Ascending aorta (tissue), 2 donors: ENCODE measurements at regions not wholly inside any gene's neighbourhood (a gene's known extent, or its start where the extent isn't known, plus 50 kb on each side); places are given as distances from the start of the nearest gene placed in this dataset.

Experiments used
- DNase-seq, 2 donors: peaks; one replicate each; pipeline ENCODE4 v3.0.0-alpha.2; 2019; ENCODE audit warnings: low spot score in 2 of 2
- H3K27ac ChIP-seq, 2 donors: fragments of 200-600 bp; sonication (generic); one replicate each; pipeline ENCODE4 v1.5.1; 2016 to 2017; ENCODE audit warnings: mild to moderate bottlenecking in 1 of 2
- H3K27me3 ChIP-seq: fragments of 200-600 bp; sonication (generic); one replicate; pipeline ENCODE4 v1.5.1; 2017
- H3K36me3 ChIP-seq, 2 donors: fragments of 200-600 bp; sonication (generic); one replicate each; pipeline ENCODE4 v1.5.1; 2016
- H3K4me1 ChIP-seq, 2 donors: fragments of 200-600 bp; sonication (generic); one replicate each; pipeline ENCODE4 v1.5.1; 2016 to 2017; ENCODE audit warnings: mild to moderate bottlenecking in 1 of 2
- H3K4me3 ChIP-seq, 2 donors: fragments of 200-600 bp; sonication (generic); one replicate each; pipeline ENCODE4 v1.5.1; 2016 to 2017; ENCODE audit warnings: mild to moderate bottlenecking in 1 of 2
- H3K9me3 ChIP-seq, 2 donors: fragments of 200-600 bp; sonication (generic); one replicate each; pipeline ENCODE4 v1.5.1; 2016
- CTCF ChIP-seq, 3 experiments: fragments of 200-600 bp in 2 of 3; fragments of 450-650 bp in 1 of 3; sonication (generic) in 2 of 3; IDR thresholded peaks; one replicate each; pipeline ENCODE4 v1.5.1; 2016 to 2019; ENCODE audit warnings: antibody characterized with exemption in 3 of 3, mild to moderate bottlenecking in 1 of 3, moderate library complexity in 1 of 3
- intact Hi-C: fragments of 100-400 bp; cut with DNase I; formaldehyde crosslinking; loops from one replicate; pipeline ENCODE4 v1.15.1; 2023

DNA sequence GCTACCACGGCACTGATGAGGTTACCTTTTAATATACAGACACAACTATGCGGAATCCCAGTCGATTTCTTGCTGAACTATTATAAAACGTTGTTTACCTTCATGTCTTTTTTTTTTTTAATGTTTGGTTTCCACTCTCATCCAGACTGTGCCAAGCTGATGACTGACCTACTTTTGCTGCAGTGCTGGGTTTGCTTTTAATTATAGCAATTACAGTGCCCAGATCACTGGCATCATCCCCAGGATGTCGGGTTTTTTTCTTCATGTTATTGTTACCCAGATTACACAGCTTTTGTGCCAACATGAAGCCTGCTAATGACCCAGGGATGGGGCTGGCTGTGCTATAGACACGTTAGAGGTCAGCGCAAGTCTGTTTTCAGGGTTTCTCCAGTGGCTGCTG is 294.0 kb upstream of the ATP10A start:
- intact Hi-C loops, result no loop called here

DNA sequence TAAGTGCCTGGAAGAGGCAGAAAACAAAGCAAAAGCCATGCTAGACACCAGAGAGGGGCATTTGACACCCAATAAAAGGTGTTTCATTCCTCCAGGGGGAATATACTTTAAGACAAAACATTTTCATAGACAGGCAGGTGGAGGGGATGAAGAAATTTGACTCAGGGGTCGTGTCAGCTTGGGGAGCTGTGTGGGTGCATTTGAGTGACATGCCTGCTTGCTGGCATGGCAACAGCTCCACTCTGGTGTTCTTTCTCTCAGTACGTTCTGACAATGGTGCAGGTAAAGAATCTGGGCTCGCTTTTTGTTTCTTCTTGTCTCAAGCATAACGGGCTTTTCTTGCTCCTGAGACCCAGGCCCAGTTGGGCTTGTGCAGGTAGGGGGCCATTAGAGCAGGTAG is 292.9 kb upstream of the ATP10A start:
- Histone ChIP-seq H3K4me3 (no peak overlapping the region), H3K9me3 (peaks cover 0 to 2% of the 10 kb centered on the region in 2 donors), H3K36me3 (no peaks in the 10 kb centered on the region), H3K27ac (no peak overlapping the region), H3K27me3 (no peaks in the 10 kb centered on the region), H3K4me1 (no peaks in the 10 kb centered on the region)
- intact Hi-C loops, result no loop called here
- no peak for DNase-seq
- TF ChIP-seq CTCF (IDR thresholded peaks at IDR 0.05), result no peak

More for the DNA sequence above, 294.0 kb upstream of the ATP10A start:
- Histone ChIP-seq H3K4me3 (no peak overlapping the region), H3K4me1 (no peaks in the 10 kb centered on the region), H3K9me3 (peaks cover 0 to 2% of the 10 kb centered on the region in 2 donors), H3K27ac (no peak overlapping the region), H3K27me3 (no peaks in the 10 kb centered on the region), H3K36me3 (no peaks in the 10 kb centered on the region)
- DNase-seq, result no peak
- TF ChIP-seq CTCF (IDR thresholded peaks at IDR 0.05), result no peak

- H3K27ac ChIP-seq, result no peak overlapping the region
- intact Hi-C loops, result no loop called here
- no peaks in the 10 kb centered on the region for H3K4me1 ChIP-seq
- H3K9me3 ChIP-seq, result no peaks in the 10 kb centered on the region
- H3K36me3 ChIP-seq, result no peaks in the 10 kb centered on the region
- H3K4me3 ChIP-seq, result no peak overlapping the region
- TF ChIP-seq CTCF (IDR thresholded peaks at IDR 0.05), result no peak
- no peak for DNase-seq
- H3K27me3 ChIP-seq, result no peaks in the 10 kb centered on the region
Observed at GRCh38 chr15:26148156-26148860, 285.2 kb upstream of the ATP10A start.

GRCh38 chr15:26146202-26146601 is 283.1 kb upstream of the ATP10A start:
- no peaks in the 10 kb centered on the region for H3K36me3 ChIP-seq
- intact Hi-C loops, result no loop called here
- H3K27me3 ChIP-seq, result no peaks in the 10 kb centered on the region
- no peak for TF ChIP-seq CTCF (IDR thresholded peaks at IDR 0.05)
- no peak overlapping the region for H3K27ac ChIP-seq
- H3K9me3 ChIP-seq, result no peaks in the 10 kb centered on the region
- H3K4me1 ChIP-seq, result no peaks in the 10 kb centered on the region
- no peak overlapping the region for H3K4me3 ChIP-seq
- DNase-seq, result no peak

DNA sequence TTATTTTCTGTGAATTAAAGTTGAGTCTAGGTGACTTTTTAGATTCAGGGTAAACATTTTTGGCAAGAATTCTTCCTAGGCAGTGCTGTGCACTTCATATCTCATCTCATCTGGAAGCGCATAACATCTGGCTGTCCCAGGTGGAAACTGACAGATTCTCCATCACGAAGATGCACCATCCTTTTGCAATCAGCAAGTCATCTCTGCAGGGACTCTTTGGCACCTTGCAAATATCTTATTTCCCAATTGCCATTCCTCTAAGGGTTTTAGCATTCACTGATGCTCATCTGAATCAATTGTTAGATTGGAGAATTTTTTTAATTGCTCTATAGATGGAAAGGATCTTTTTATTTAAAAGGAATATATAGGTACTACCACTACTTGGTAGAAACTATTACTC is 282.7 kb upstream of the ATP10A start:
- intact Hi-C loops, result no loop called here
- DNase-seq, result no peak
- Histone ChIP-seq H3K4me3 (no peak overlapping the region), H3K9me3 (no peaks in the 10 kb centered on the region), H3K27me3 (no peaks in the 10 kb centered on the region), H3K4me1 (no peaks in the 10 kb centered on the region), H3K27ac (no peak overlapping the region), H3K36me3 (no peaks in the 10 kb centered on the region)
- TF ChIP-seq CTCF (IDR thresholded peaks at IDR 0.05), result no peak

DNA sequence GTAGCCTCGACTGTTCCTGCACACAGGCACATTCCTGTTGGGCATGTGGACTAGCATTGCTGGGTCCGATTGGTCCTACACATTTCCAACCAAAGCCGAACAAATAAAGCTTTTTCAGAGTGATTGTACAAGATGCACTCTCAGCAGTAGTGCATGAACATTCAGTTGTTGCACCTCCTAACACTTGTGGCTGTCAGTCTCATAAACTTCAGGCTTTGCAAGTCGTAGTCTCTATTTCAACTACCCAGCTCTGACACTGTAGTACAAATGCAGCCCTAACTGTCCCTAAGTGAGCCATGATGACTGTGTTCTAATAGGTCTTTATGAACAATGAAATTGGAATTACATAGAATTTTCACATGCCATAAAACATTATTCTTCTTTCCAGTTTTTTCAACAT is 281.7 kb upstream of the ATP10A start:
- no peaks in the 10 kb centered on the region for H3K27me3 ChIP-seq
- H3K4me1 ChIP-seq, result no peaks in the 10 kb centered on the region
- H3K9me3 ChIP-seq, result no peaks in the 10 kb centered on the region
- no peak for TF ChIP-seq CTCF (IDR thresholded peaks at IDR 0.05)
- no peak for DNase-seq
- H3K4me3 ChIP-seq, result no peak overlapping the region
- no peaks in the 10 kb centered on the region for H3K36me3 ChIP-seq
- H3K27ac ChIP-seq, result no peak overlapping the region
- intact Hi-C loops, result no loop called here
